Upper lobe of left lung (tissue), 4 donors: ENCODE measurements at regions not wholly inside any gene's neighbourhood (a gene's known extent, or its start where the extent isn't known, plus 50 kb on each side); places are given as distances from the start of the nearest gene placed in this dataset.

Experiments used
- POLR2A ChIP-seq, 4 donors: fragments of 450-650 bp; IDR thresholded peaks; one replicate each; pipeline ENCODE4 v1.5.1; 2016 to 2017; ENCODE audit warnings: antibody characterized with exemption in 4 of 4, mild to moderate bottlenecking in 2 of 4
- POLR2AphosphoS5 ChIP-seq, 2 donors: sonication (generic); formaldehyde crosslinking; IDR thresholded peaks; one replicate each; pipeline ENCODE4 v1.5.1; 2017; ENCODE audit warnings: antibody characterized with exemption in 2 of 2

- TF ChIP-seq POLR2AphosphoS5 (IDR thresholded peaks at IDR 0.05) (no peak), POLR2A (IDR thresholded peaks at IDR 0.05) (no peak)
Measured at GRCh38 chr18:78892177-78892576, 87.4 kb upstream of the SALL3 start.
